Astrocyte (in vitro differentiated cells and primary cell): ENCODE measurements at regions not wholly inside any gene's neighbourhood (a gene's known extent, or its start where the extent isn't known, plus 50 kb on each side); places are given as distances from the start of the nearest gene placed in this dataset.

ENCODE experiments used
- CTCF ChIP-seq: IDR thresholded peaks from 2 replicates; pipeline ENCODE4 v1.5.1; 2011; ENCODE audit warnings: low read depth, mild to moderate bottlenecking, inconsistent platforms, low read length, moderate library complexity; ENCODE audit not compliant: insufficient read depth
- EZH2 ChIP-seq: IDR thresholded peaks from 2 replicates; pipeline ENCODE4 v1.6.1; 2012; ENCODE audit warnings: mild to moderate bottlenecking, low read length, inconsistent platforms; ENCODE audit not compliant: insufficient read depth

- TF ChIP-seq CTCF: no peak
- no peak for TF ChIP-seq EZH2
Measured at GRCh38 chr4:152099981-152100378, 339.2 kb upstream of the GATB start.
